Coronary artery (tissue), 2 donors: ENCODE measurements at regions not wholly inside any gene's neighbourhood (a gene's known extent, or its start where the extent isn't known, plus 50 kb on each side); places are given as distances from the start of the nearest gene placed in this dataset.

ENCODE experiments used
- DNase-seq: peaks from one replicate; pipeline ENCODE4 v3.0.0-alpha.2; 2017; ENCODE audit warnings: low spot score
- H3K27ac ChIP-seq, 2 donors: fragments of 200-600 bp; sonication (generic); one replicate each; pipeline ENCODE4 v1.5.1; 2016 to 2019
- H3K4me3 ChIP-seq: fragments of 200-600 bp; sonication (generic); 2 replicates; pipeline ENCODE4 v1.5.1; 2016; ENCODE audit warnings: mild to moderate bottlenecking, moderate library complexity
- TF ChIP-seq, protein P1 (sequence below): fragments of 200-600 bp; sonication (generic); IDR thresholded peaks from one replicate; pipeline ENCODE4 v1.5.1; 2019; ENCODE audit warnings: antibody characterized with exemption

- TF ChIP-seq, protein P1, sequence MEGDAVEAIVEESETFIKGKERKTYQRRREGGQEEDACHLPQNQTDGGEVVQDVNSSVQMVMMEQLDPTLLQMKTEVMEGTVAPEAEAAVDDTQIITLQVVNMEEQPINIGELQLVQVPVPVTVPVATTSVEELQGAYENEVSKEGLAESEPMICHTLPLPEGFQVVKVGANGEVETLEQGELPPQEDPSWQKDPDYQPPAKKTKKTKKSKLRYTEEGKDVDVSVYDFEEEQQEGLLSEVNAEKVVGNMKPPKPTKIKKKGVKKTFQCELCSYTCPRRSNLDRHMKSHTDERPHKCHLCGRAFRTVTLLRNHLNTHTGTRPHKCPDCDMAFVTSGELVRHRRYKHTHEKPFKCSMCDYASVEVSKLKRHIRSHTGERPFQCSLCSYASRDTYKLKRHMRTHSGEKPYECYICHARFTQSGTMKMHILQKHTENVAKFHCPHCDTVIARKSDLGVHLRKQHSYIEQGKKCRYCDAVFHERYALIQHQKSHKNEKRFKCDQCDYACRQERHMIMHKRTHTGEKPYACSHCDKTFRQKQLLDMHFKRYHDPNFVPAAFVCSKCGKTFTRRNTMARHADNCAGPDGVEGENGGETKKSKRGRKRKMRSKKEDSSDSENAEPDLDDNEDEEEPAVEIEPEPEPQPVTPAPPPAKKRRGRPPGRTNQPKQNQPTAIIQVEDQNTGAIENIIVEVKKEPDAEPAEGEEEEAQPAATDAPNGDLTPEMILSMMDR = no peak
- no peak for DNase-seq
- no peak overlapping the region for H3K4me3 ChIP-seq
- no peak overlapping the region for H3K27ac ChIP-seq
These were observed 52.1 kb upstream of the RASD2 start for GRCh38 chr22:35488513-35488912.

DNA sequence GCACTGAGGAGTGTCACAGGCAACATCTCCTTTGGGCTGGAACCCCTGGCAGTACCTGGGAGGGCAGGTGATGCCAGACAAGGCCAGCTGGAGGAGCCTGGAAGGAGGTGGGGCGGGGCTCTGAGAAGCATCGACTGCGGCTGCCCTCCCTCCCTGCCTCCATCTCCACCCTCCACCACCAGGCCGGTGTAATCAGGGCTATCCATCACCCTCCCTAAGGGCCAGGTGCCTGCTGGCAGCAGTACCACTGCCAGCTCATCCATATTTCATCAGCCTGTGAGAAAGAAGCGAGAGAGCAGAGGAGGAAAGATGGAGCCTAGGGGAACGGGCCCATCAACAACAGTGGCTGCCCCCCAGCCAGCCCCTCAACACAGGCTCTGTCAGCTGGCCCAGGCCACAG lies 51.4 kb upstream of the RASD2 start:
- Histone ChIP-seq H3K27ac (no peak overlapping the region), H3K4me3 (no peak overlapping the region)
- no peak for DNase-seq
- TF ChIP-seq, protein P1 = no peak
